Caco-2 (cell line): ENCODE measurements at regions not wholly inside any gene's neighbourhood (a gene's known extent, or its start where the extent isn't known, plus 50 kb on each side); places are given as distances from the start of the nearest gene placed in this dataset.

Experiments used
- BruUV-seq: library from RNA; stranded (reverse); fragments of 400-500 nt; replicated peaks from 2 replicates; lab custom pipeline; 2021; lab: Mats Ljungman, UMichigan
- CTCF ChIA-PET: fragments of 300-600 bp; sonication (Branson Sonifier 250); formaldehyde crosslinking; loops from one replicate; lab custom pipeline; 2022; ENCODE audit warnings: antibody characterized with exemption; lab: Charles Lee
- POLR2A ChIA-PET: fragments of 300-600 bp; sonication (Branson Sonifier 250); formaldehyde crosslinking; loops from one replicate; lab custom pipeline; 2022; ENCODE audit warnings: antibody characterized with exemption; lab: Charles Lee
- DNase-seq, 2 experiments: peaks; one replicate each; pipeline versions ENCODE4 v3.0.0 to v3.0.0-alpha.2; 2020 to 2022
- H3K27me3 ChIP-seq: replicated peaks from 2 replicates; pipeline ENCODE4 v1.6.0; 2011; ENCODE audit warnings: low read length; ENCODE audit not compliant: control insufficient read depth, insufficient read depth
- H3K36me3 ChIP-seq: 2 replicates; pipeline ENCODE4 v1.5.1; 2011; ENCODE audit warnings: low read length; ENCODE audit not compliant: control insufficient read depth, insufficient read depth
- H3K4me1 ChIP-seq: fragments of 250-450 bp; sonication (Bioruptor Pico); 2 replicates; pipeline ENCODE4 v1.5.1; 2020; ENCODE audit warnings: mild to moderate bottlenecking
- H3K4me3 ChIP-seq: 2 replicates; pipeline ENCODE4 v1.5.1; 2011; ENCODE audit warnings: low read depth, mild to moderate bottlenecking, control low read depth, low read length
- H3K9me3 ChIP-seq: fragments of 250-450 bp; sonication (Bioruptor Pico); 2 replicates; pipeline ENCODE4 v1.5.1; 2020; ENCODE audit warnings: mild to moderate bottlenecking, moderate library complexity
- H3K27ac Mint-ChIP-seq: one replicate; pipeline ENCODE4 v1.8.0; 2022; ENCODE audit warnings: mixed read lengths; ENCODE audit not compliant: unreplicated experiment
- H3K27me3 Mint-ChIP-seq: one replicate; pipeline ENCODE4 v1.8.0; 2022; ENCODE audit warnings: mixed read lengths; ENCODE audit not compliant: insufficient read depth, unreplicated experiment
- H3K36me3 Mint-ChIP-seq: one replicate; pipeline ENCODE4 v1.8.0; 2022; ENCODE audit warnings: mild to moderate bottlenecking, mixed read lengths; ENCODE audit not compliant: insufficient read depth, unreplicated experiment
- H3K4me1 Mint-ChIP-seq: one replicate; pipeline ENCODE4 v1.8.0; 2022; ENCODE audit warnings: low read depth, mixed read lengths; ENCODE audit not compliant: unreplicated experiment
- H3K4me3 Mint-ChIP-seq: one replicate; pipeline ENCODE4 v1.8.0; 2022; ENCODE audit warnings: mild to moderate bottlenecking, moderate library complexity, mixed read lengths; ENCODE audit not compliant: unreplicated experiment
- H3K9me3 Mint-ChIP-seq: one replicate; pipeline ENCODE4 v1.8.0; 2022; ENCODE audit warnings: mixed read lengths; ENCODE audit not compliant: unreplicated experiment
- intact Hi-C: fragments of 100-400 bp; cut with micrococcal nuclease; formaldehyde crosslinking; loops from one replicate; pipeline ENCODE4 v1.10.0; 2022; ENCODE audit not compliant: unreplicated experiment
- TF ChIP-seq, protein P1 (sequence below), 2 experiments: fragments of 200-600 bp in 1 of 2; IDR thresholded peaks; 1 replicate in 1 of 2; 2 replicates in 1 of 2; pipeline versions ENCODE4 v1.5.1 to v1.8.0; 2011 to 2022; ENCODE audit warnings: antibody characterized with exemption in 1 of 2, control low read depth in 1 of 2, inconsistent platforms in 1 of 2, low read depth in 1 of 2, low read length in 1 of 2, mild to moderate bottlenecking in 1 of 2, moderate library complexity in 1 of 2; ENCODE audit not compliant: insufficient read depth in 1 of 2, severe bottlenecking in 1 of 2, unreplicated experiment in 1 of 2

- Histone ChIP-seq H3K4me3 (no peak overlapping the region), H3K36me3 (no peaks in the 10 kb centered on the region), H3K27me3 (no peaks in the 10 kb centered on the region), H3K4me1 (no peaks in the 10 kb centered on the region), H3K9me3 (no peaks in the 10 kb centered on the region)
- TF ChIP-seq, protein P1, sequence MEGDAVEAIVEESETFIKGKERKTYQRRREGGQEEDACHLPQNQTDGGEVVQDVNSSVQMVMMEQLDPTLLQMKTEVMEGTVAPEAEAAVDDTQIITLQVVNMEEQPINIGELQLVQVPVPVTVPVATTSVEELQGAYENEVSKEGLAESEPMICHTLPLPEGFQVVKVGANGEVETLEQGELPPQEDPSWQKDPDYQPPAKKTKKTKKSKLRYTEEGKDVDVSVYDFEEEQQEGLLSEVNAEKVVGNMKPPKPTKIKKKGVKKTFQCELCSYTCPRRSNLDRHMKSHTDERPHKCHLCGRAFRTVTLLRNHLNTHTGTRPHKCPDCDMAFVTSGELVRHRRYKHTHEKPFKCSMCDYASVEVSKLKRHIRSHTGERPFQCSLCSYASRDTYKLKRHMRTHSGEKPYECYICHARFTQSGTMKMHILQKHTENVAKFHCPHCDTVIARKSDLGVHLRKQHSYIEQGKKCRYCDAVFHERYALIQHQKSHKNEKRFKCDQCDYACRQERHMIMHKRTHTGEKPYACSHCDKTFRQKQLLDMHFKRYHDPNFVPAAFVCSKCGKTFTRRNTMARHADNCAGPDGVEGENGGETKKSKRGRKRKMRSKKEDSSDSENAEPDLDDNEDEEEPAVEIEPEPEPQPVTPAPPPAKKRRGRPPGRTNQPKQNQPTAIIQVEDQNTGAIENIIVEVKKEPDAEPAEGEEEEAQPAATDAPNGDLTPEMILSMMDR (IDR thresholded peaks at IDR 0.05; ENCODE audit: insufficient read depth in 1 of 2, low read depth in 1 of 2, low read length in 1 of 2, severe bottlenecking in 1 of 2, unreplicated experiment in 1 of 2): no peak
- Mint-ChIP-seq H3K27me3 (no peaks in the 10 kb centered on the region), H3K4me3 (no peak overlapping the region), H3K9me3 (no peaks in the 10 kb centered on the region), H3K4me1 (no peaks in the 10 kb centered on the region), H3K36me3 (no peaks in the 10 kb centered on the region), H3K27ac (no peak overlapping the region)
- no peak for DNase-seq
- CTCF ChIA-PET: no interaction called here
- intact Hi-C loops: no loop called here
- BruUV-seq: no TSS peak
- POLR2A ChIA-PET: no interaction called here
Measured at GRCh38 chr4:124946696-124947095, 234.2 kb upstream of the ANKRD50 start.

DNA sequence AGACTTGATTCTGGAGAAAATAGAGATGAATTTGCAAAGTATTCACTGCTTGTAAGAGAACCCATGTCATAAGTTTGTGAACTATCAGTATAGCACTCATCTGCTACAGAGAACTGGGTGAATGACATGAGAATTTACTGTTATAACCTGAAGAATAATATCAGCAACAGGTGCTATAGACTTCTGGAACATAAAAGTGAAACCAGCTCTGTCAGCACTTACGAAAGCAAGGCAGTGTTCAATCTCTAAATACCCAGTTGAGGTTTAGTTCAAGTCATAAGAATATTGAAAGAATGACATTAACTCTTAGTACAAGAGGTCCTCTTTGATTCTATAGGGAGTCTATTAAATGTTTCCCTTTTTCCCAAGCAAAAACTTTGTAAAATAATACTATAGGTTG is 232.9 kb upstream of the ANKRD50 start:
- no peak overlapping the region for H3K27ac Mint-ChIP-seq
- no peaks in the 10 kb centered on the region for H3K36me3 Mint-ChIP-seq
- BruUV-seq: no TSS peak
- H3K27me3 ChIP-seq: no peaks in the 10 kb centered on the region
- CTCF ChIA-PET: no interaction called here
- TF ChIP-seq, protein P1 (IDR thresholded peaks at IDR 0.05; ENCODE audit: insufficient read depth in 1 of 2, low read depth in 1 of 2, low read length in 1 of 2, severe bottlenecking in 1 of 2, unreplicated experiment in 1 of 2): no peak
- no peak overlapping the region for H3K4me3 ChIP-seq
- no peaks in the 10 kb centered on the region for H3K9me3 ChIP-seq
- no peaks in the 10 kb centered on the region for H3K27me3 Mint-ChIP-seq
- no peaks in the 10 kb centered on the region for H3K9me3 Mint-ChIP-seq
- DNase-seq: no peak
- no peaks in the 10 kb centered on the region for H3K4me1 Mint-ChIP-seq
- no peak overlapping the region for H3K4me3 Mint-ChIP-seq
- H3K36me3 ChIP-seq: no peaks in the 10 kb centered on the region
- intact Hi-C loops: no loop called here
- no peaks in the 10 kb centered on the region for H3K4me1 ChIP-seq
- POLR2A ChIA-PET: no interaction called here

- DNase-seq: no peak
- Mint-ChIP-seq H3K9me3 (no peaks in the 10 kb centered on the region), H3K4me3 (no peak overlapping the region), H3K36me3 (no peaks in the 10 kb centered on the region), H3K4me1 (no peaks in the 10 kb centered on the region), H3K27me3 (no peaks in the 10 kb centered on the region), H3K27ac (no peak overlapping the region)
- ChIA-PET POLR2A (no interaction called here), CTCF (no interaction called here)
- intact Hi-C loops: no loop called here
- no peaks in the 10 kb centered on the region for H3K36me3 ChIP-seq
- no TSS peak for BruUV-seq
- no peak overlapping the region for H3K4me3 ChIP-seq
- H3K4me1 ChIP-seq: no peaks in the 10 kb centered on the region
- no peaks in the 10 kb centered on the region for H3K9me3 ChIP-seq
- TF ChIP-seq, protein P1 (IDR thresholded peaks at IDR 0.05; ENCODE audit: insufficient read depth in 1 of 2, low read depth in 1 of 2, low read length in 1 of 2, severe bottlenecking in 1 of 2, unreplicated experiment in 1 of 2): no peak
- no peaks in the 10 kb centered on the region for H3K27me3 ChIP-seq
Measured at GRCh38 chr4:124943938-124944337, 231.4 kb upstream of the ANKRD50 start.
